NT2/D1 (cell line): ENCODE measurements at regions not wholly inside any gene's neighbourhood (a gene's known extent, or its start where the extent isn't known, plus 50 kb on each side); places are given as distances from the start of the nearest gene placed in this dataset.

Source experiments
- DNase-seq: peaks from one replicate; pipeline ENCODE4 v3.0.0-alpha.2; 2011; ENCODE audit warnings: low read depth, low spot score
- H3K27me3 ChIP-seq: 2 replicates; pipeline ENCODE4 v1.6.0; 2011; ENCODE audit warnings: mild to moderate bottlenecking; ENCODE audit not compliant: insufficient read length, insufficient read depth
- H3K36me3 ChIP-seq: 2 replicates; pipeline ENCODE4 v1.6.1; 2011; ENCODE audit warnings: mild to moderate bottlenecking, low read length, mixed read lengths; ENCODE audit not compliant: insufficient read depth, insufficient read length
- H3K4me1 ChIP-seq: 2 replicates; pipeline ENCODE4 v1.5.1; 2011; ENCODE audit not compliant: insufficient read depth, insufficient read length
- H3K4me3 ChIP-seq: 2 replicates; pipeline ENCODE4 v1.5.1; 2011; ENCODE audit warnings: low read depth; ENCODE audit not compliant: insufficient read length
- H3K9ac ChIP-seq: 2 replicates; pipeline ENCODE4 v1.6.0; 2011; ENCODE audit warnings: low read depth; ENCODE audit not compliant: insufficient read length
- H3K9me3 ChIP-seq: 2 replicates; pipeline ENCODE4 v1.5.1; 2011; ENCODE audit warnings: mild to moderate bottlenecking, low read length; ENCODE audit not compliant: insufficient read depth
- SUZ12 ChIP-seq: IDR thresholded peaks from 2 replicates; pipeline ENCODE4 v1.6.1; 2011; ENCODE audit not compliant: insufficient read length, insufficient read depth; ENCODE audit errors: extremely low read depth
- YY1 ChIP-seq: IDR thresholded peaks from 2 replicates; pipeline ENCODE4 v1.6.1; 2011; ENCODE audit not compliant: insufficient read length, insufficient read depth
- ZNF274 ChIP-seq: IDR thresholded peaks from 2 replicates; pipeline ENCODE4 v1.6.1; 2011; ENCODE audit warnings: mild to moderate bottlenecking, low read depth, low read length

DNA sequence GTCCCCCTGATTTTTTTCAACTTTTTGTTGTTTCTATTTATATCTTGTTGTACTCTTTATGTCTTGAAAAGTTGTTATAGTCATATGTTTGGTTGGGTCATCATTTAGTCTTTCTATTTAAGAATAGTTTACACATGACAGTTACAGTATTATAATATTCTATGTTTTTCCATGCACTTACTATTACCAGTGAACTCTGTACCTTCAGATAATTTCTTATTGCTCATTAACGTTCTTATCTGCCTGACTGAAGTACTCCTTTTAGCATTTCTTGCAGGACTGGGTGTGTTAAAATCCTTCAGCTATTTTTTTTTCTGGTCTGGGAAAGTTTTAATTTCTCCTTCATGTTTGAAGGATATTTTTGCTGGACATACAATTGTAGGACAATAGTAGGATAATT is 157.7 kb upstream of the DIPK2B start:
- Histone ChIP-seq H3K9ac (no peak overlapping the region), H3K4me1 (no peaks in the 10 kb centered on the region), H3K36me3 (no peaks in the 10 kb centered on the region), H3K9me3 (peaks cover 6% of the 10 kb centered on the region), H3K4me3 (no peak overlapping the region), H3K27me3 (no peaks in the 10 kb centered on the region)
- DNase-seq = no peak
- TF ChIP-seq ZNF274 = no peak
- TF ChIP-seq SUZ12 = no peak
- TF ChIP-seq YY1 = no peak

DNA sequence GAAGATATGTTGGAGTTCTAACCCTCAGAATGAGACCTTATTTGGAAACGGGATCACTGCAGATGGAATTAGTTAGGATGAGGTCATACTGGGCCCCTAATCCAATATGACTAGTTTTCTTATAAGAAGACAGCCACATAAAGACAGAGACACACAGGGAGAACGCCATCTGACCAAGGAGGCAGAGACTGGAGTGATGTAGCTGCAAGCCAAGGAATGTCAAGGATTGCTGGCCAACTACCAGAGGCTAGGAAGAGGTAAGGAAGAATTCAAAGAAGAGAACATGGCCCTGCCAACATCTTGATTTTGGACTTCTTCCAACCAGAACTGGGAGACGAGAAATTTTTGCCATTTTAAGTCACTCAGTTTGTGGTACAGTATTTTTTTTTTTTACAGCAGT is 152.8 kb upstream of the DIPK2B start:
- DNase-seq = no peak
- H3K9ac ChIP-seq = no peak overlapping the region
- H3K4me1 ChIP-seq = no peaks in the 10 kb centered on the region
- TF ChIP-seq ZNF274 (no peak), YY1 (no peak), SUZ12 (no peak)
- peaks cover 18% of the 10 kb centered on the region for H3K9me3 ChIP-seq
- H3K36me3 ChIP-seq = no peaks in the 10 kb centered on the region
- H3K4me3 ChIP-seq = no peak overlapping the region
- H3K27me3 ChIP-seq = no peaks in the 10 kb centered on the region

DNA sequence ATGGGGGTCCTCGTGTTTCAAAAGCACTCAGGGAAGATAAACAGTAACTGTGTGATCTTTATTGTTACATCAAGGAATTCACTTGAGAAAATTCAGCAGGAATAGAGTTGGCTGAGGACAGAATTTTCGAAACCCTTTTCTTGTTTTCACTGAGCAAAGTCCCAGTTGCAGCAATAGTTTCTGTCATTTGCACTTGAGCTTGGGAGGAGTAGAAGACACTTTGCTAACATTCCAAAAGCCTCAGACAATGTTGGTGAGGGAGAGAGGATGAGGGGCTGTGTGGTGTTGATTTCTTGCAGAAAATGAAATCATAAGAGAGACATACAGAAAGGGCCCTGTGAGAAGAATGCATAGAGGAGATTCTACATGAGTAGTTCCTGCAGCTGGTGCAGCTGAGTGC is 151.9 kb upstream of the DIPK2B start:
- H3K9me3 ChIP-seq = peaks cover 18% of the 10 kb centered on the region
- H3K4me3 ChIP-seq = no peak overlapping the region
- H3K9ac ChIP-seq = no peak overlapping the region
- no peaks in the 10 kb centered on the region for H3K36me3 ChIP-seq
- no peaks in the 10 kb centered on the region for H3K4me1 ChIP-seq
- no peaks in the 10 kb centered on the region for H3K27me3 ChIP-seq
- TF ChIP-seq ZNF274 (no peak), SUZ12 (no peak), YY1 (no peak)
- no peak for DNase-seq

DNA sequence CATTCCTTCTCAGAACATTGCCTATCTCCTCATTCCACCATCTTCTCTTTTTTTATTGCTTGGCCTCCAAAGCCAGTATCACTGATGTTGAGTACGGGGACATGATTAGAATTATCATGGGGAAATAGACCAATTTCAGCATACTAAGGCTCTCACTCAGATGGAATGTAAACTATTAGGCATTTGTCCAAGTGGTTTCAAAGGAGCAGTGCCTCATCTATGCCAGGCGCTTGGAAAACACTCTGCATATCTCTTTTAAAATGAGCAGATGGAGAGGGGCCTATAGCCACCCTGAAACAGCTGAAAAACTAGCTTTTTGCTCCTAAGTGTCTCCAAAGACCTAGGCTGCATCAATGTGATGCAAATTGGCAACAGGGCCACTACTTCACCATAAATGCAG is 150.8 kb upstream of the DIPK2B start:
- no peak for DNase-seq
- no peaks in the 10 kb centered on the region for H3K27me3 ChIP-seq
- H3K36me3 ChIP-seq = no peaks in the 10 kb centered on the region
- H3K4me1 ChIP-seq = no peaks in the 10 kb centered on the region
- H3K9me3 ChIP-seq = peaks cover 16% of the 10 kb centered on the region
- no peak overlapping the region for H3K9ac ChIP-seq
- no peak overlapping the region for H3K4me3 ChIP-seq
- TF ChIP-seq YY1 = no peak
- no peak for TF ChIP-seq ZNF274
- no peak for TF ChIP-seq SUZ12

DNA sequence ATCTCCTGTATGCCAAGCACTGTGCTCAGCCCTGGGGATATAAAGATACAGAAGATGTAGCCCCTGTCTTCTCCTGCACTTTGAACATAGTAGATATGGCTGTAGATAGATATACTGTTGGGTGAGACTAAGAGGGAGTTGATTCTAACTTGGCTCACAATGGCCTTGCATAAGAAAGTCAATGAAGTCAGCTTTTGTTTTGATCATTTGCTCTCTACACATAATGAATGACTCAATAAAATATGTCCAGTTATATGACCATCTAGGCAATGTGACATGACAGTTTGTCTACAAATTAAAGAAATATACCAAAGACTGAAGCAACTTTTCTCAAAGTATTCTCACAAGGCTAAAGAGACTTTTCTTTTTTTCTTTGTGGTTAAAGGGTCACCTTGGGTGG is 147.6 kb upstream of the DIPK2B start:
- no peak overlapping the region for H3K4me3 ChIP-seq
- H3K9ac ChIP-seq = no peak overlapping the region
- no peaks in the 10 kb centered on the region for H3K36me3 ChIP-seq
- no peak for DNase-seq
- peaks cover 11% of the 10 kb centered on the region; the same call in 1 of the 2 replicates for H3K9me3 ChIP-seq
- no peaks in the 10 kb centered on the region for H3K4me1 ChIP-seq
- H3K27me3 ChIP-seq = no peaks in the 10 kb centered on the region
- TF ChIP-seq ZNF274 = no peak
- TF ChIP-seq YY1 = no peak
- TF ChIP-seq SUZ12 = no peak

DNA sequence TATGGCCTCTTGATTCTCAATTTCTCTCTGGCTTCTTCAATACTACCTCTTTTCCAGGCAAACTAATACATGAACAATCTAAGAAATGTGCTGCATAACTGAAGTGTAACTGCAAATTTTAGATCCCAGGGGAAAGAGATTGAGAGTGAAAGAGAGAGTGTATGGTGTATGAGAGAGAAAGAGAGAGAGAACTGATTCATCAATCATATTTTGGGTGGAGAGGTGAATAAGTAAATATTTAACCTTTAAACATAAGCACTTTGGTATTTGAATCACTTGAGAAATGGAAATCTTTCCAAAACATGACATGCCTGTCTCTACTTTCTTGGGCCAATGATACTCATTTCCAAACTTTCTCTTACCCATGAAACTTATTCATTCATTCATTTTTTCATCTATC is 147.2 kb upstream of the DIPK2B start:
- TF ChIP-seq YY1 (no peak), ZNF274 (no peak), SUZ12 (no peak)
- H3K4me1 ChIP-seq = no peaks in the 10 kb centered on the region
- no peak overlapping the region for H3K4me3 ChIP-seq
- peaks cover 11% of the 10 kb centered on the region; the same call in 1 of the 2 replicates for H3K9me3 ChIP-seq
- H3K27me3 ChIP-seq = no peaks in the 10 kb centered on the region
- H3K36me3 ChIP-seq = no peaks in the 10 kb centered on the region
- no peak overlapping the region for H3K9ac ChIP-seq
- no peak for DNase-seq

DNA sequence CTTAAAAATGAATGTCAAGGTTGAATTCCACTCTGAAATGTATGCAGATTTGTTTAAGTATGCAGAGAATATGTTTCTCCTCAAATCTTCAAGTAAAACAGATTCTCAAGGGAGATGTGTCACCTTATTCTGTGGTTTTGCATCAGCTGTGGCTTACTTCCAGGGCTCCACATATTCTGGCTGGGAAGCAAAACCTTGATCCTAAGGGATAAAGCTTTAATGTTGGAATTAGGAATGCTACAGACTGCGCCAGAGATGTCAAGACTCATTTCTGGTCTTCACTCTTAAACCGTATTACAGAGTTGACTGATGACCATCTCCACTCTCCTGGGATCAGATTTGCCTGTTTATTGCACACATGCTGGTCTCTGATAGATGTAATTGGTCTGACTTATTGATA is 143.9 kb upstream of the DIPK2B start:
- no peaks in the 10 kb centered on the region for H3K27me3 ChIP-seq
- no peaks in the 10 kb centered on the region for H3K36me3 ChIP-seq
- no peaks in the 10 kb centered on the region for H3K4me1 ChIP-seq
- DNase-seq = no peak
- H3K9me3 ChIP-seq = no peaks in the 10 kb centered on the region
- no peak for TF ChIP-seq YY1
- no peak for TF ChIP-seq ZNF274
- TF ChIP-seq SUZ12 = no peak
- H3K9ac ChIP-seq = no peak overlapping the region
- H3K4me3 ChIP-seq = no peak overlapping the region

DNA sequence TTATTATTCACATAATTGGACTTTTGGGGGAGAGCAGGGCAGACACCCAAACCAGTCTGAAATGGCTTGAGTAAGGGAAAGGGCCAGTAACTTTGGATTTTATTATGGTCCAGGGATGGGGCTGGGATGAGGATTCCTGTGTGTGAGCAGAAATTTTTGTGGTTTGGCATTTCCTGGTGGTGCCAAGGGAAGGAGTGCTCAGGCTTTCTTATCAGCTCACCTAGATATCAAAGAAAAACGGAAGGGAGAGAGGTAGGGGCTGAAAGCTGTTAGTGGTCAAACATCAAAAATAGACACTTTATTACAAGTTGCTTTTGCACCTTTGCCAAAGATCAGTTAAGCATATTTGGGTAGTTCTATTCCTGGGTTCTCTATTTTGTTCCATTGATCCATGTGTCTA is 128.5 kb upstream of the DIPK2B start:
- H3K27me3 ChIP-seq = no peaks in the 10 kb centered on the region
- TF ChIP-seq YY1 = no peak
- TF ChIP-seq ZNF274 = no peak
- TF ChIP-seq SUZ12 = no peak
- H3K4me3 ChIP-seq = no peak overlapping the region
- H3K9me3 ChIP-seq = no peaks in the 10 kb centered on the region
- no peaks in the 10 kb centered on the region for H3K4me1 ChIP-seq
- no peaks in the 10 kb centered on the region for H3K36me3 ChIP-seq
- H3K9ac ChIP-seq = no peak overlapping the region
- no peak for DNase-seq
